MM.1S (cell line): ENCODE measurements at regions not wholly inside any gene's neighbourhood (a gene's known extent, or its start where the extent isn't known, plus 50 kb on each side); places are given as distances from the start of the nearest gene placed in this dataset.

Experiments used
- DNase-seq: peaks from one replicate; pipeline ENCODE4 v3.0.0-alpha.2; 2015
- H2AFZ ChIP-seq: fragments of 300-600 bp; sonication (generic); 2 replicates; pipeline ENCODE4 v1.6.0; 2016; ENCODE audit warnings: antibody characterized with exemption, low read length
- H3F3A ChIP-seq: fragments of 300-600 bp; sonication (generic); 2 replicates; pipeline ENCODE4 v1.6.1; 2016; ENCODE audit warnings: mild to moderate bottlenecking, antibody characterized with exemption, low read length, moderate library complexity, mixed read lengths; ENCODE audit not compliant: insufficient read depth
- H3K27ac ChIP-seq: fragments of 300-600 bp; sonication (generic); 2 replicates; pipeline ENCODE4 v1.5.1; 2016; ENCODE audit warnings: mild to moderate bottlenecking, low read length
- H3K27me3 ChIP-seq: fragments of 300-600 bp; sonication (generic); replicated peaks from 2 replicates; pipeline ENCODE4 v1.6.0; 2016; ENCODE audit warnings: low read length; ENCODE audit not compliant: insufficient read depth
- H3K36me3 ChIP-seq: fragments of 300-600 bp; sonication (generic); replicated peaks from 2 replicates; pipeline ENCODE4 v1.6.1; 2016; ENCODE audit warnings: mild to moderate bottlenecking, low read length, mixed read lengths; ENCODE audit not compliant: insufficient read depth
- H3K4me1 ChIP-seq: fragments of 300-600 bp; sonication (generic); 2 replicates; pipeline ENCODE4 v1.6.1; 2016; ENCODE audit warnings: low read length, mixed read lengths
- H3K4me2 ChIP-seq: fragments of 300-600 bp; sonication (generic); 2 replicates; pipeline ENCODE4 v1.6.0; 2016; ENCODE audit warnings: low read depth, low read length
- H3K4me3 ChIP-seq: fragments of 300-600 bp; sonication (generic); 2 replicates; pipeline ENCODE4 v1.5.1; 2016; ENCODE audit warnings: low read length, mixed read lengths
- H3K79me2 ChIP-seq: fragments of 300-600 bp; sonication (generic); 2 replicates; pipeline ENCODE4 v1.6.1; 2016; ENCODE audit warnings: mixed run types, low read length, mixed read lengths
- H3K9ac ChIP-seq: fragments of 300-600 bp; sonication (generic); 2 replicates; pipeline ENCODE4 v1.6.1; 2016; ENCODE audit warnings: low read length, mixed read lengths
- H3K9me2 ChIP-seq: fragments of 300-600 bp; sonication (generic); replicated peaks from 2 replicates; pipeline ENCODE4 v1.6.1; 2016; ENCODE audit warnings: mild to moderate bottlenecking, low read length, mixed read lengths; ENCODE audit not compliant: insufficient read depth
- H3K9me3 ChIP-seq: fragments of 300-600 bp; sonication (generic); replicated peaks from 2 replicates; pipeline ENCODE4 v1.6.1; 2016; ENCODE audit warnings: mild to moderate bottlenecking, low read length, mixed read lengths; ENCODE audit not compliant: insufficient read depth
- H4K20me1 ChIP-seq: fragments of 300-600 bp; sonication (generic); 2 replicates; pipeline ENCODE4 v1.6.1; 2016; ENCODE audit warnings: mild to moderate bottlenecking, low read length, moderate library complexity, mixed read lengths; ENCODE audit not compliant: insufficient read depth
- EZH2 ChIP-seq: fragments of 300-600 bp; sonication (generic); optimal IDR thresholded peaks from 2 replicates; pipeline ENCODE3; 2017; ENCODE audit warnings: low read depth, mild to moderate bottlenecking, antibody characterized with exemption, low read length, mixed read lengths
- EZH2phosphoT487 ChIP-seq: fragments of 300-600 bp; sonication (generic); IDR thresholded peaks from 2 replicates; pipeline ENCODE4 v1.6.1; 2018; ENCODE audit warnings: antibody characterized with exemption, low read length
- TF ChIP-seq, protein P1 (sequence below): fragments of 300-600 bp; sonication (generic); IDR thresholded peaks from 2 replicates; pipeline ENCODE4 v1.5.1; 2016; ENCODE audit warnings: antibody characterized with exemption, low read length, mixed read lengths

DNA sequence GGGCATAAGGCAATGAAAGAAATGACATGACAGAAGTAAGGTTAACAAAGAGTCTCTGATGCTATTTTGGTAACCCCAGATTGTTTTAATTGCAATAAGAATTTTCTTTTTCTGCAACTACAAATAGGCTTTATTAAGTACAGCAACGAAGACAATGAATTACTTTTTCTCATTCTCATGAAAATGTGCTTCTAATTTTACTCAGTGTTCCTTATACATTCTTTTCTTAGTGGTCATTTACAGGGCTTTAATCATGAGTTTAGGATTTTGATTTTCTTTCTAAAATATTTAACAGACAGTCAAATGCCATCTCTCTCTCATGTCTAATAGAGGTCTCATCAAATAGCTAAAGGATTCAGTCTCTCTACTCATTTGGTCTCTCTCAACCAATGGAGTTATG, 452.1 kb downstream of the RAP2B start:
- no peaks in the 10 kb centered on the region for H3K36me3 ChIP-seq
- no peaks in the 10 kb centered on the region for H3F3A ChIP-seq
- H3K9me2 ChIP-seq, result no peaks in the 10 kb centered on the region
- H3K4me3 ChIP-seq, result no peak overlapping the region
- no peaks in the 10 kb centered on the region for H3K4me1 ChIP-seq
- H3K27ac ChIP-seq, result no peak overlapping the region
- H3K9me3 ChIP-seq, result no peaks in the 10 kb centered on the region
- no peaks in the 10 kb centered on the region for H4K20me1 ChIP-seq
- DNase-seq, result no peak
- H3K79me2 ChIP-seq, result no peaks in the 10 kb centered on the region
- no peak overlapping the region for H2AFZ ChIP-seq
- H3K27me3 ChIP-seq, result no peaks in the 10 kb centered on the region
- TF ChIP-seq, protein P1, sequence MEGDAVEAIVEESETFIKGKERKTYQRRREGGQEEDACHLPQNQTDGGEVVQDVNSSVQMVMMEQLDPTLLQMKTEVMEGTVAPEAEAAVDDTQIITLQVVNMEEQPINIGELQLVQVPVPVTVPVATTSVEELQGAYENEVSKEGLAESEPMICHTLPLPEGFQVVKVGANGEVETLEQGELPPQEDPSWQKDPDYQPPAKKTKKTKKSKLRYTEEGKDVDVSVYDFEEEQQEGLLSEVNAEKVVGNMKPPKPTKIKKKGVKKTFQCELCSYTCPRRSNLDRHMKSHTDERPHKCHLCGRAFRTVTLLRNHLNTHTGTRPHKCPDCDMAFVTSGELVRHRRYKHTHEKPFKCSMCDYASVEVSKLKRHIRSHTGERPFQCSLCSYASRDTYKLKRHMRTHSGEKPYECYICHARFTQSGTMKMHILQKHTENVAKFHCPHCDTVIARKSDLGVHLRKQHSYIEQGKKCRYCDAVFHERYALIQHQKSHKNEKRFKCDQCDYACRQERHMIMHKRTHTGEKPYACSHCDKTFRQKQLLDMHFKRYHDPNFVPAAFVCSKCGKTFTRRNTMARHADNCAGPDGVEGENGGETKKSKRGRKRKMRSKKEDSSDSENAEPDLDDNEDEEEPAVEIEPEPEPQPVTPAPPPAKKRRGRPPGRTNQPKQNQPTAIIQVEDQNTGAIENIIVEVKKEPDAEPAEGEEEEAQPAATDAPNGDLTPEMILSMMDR, result no peak
- TF ChIP-seq EZH2, result no peak
- TF ChIP-seq EZH2phosphoT487, result no peak
- H3K9ac ChIP-seq, result no peak overlapping the region
- no peak overlapping the region for H3K4me2 ChIP-seq

- Histone ChIP-seq H3K9me2 (no peaks in the 10 kb centered on the region), H3K4me2 (no peak overlapping the region), H3K36me3 (no peaks in the 10 kb centered on the region), H3K27ac (no peak overlapping the region), H3K4me3 (no peak overlapping the region), H3K79me2 (no peaks in the 10 kb centered on the region), H4K20me1 (no peaks in the 10 kb centered on the region), H3F3A (no peaks in the 10 kb centered on the region), H3K9ac (no peak overlapping the region), H3K4me1 (no peaks in the 10 kb centered on the region), H2AFZ (no peak overlapping the region), H3K9me3 (no peaks in the 10 kb centered on the region), H3K27me3 (no peaks in the 10 kb centered on the region)
- TF ChIP-seq EZH2phosphoT487 (no peak), EZH2 (no peak)
- TF ChIP-seq, protein P1, result no peak
- DNase-seq, result no peak
Measured at GRCh38 chr3:153614563-153614962, 452.5 kb downstream of the RAP2B start.

- Histone ChIP-seq H3K36me3 (no peaks in the 10 kb centered on the region), H3F3A (no peaks in the 10 kb centered on the region), H3K9me2 (no peaks in the 10 kb centered on the region), H3K4me3 (no peak overlapping the region), H3K27ac (no peak overlapping the region), H3K27me3 (no peaks in the 10 kb centered on the region), H3K9ac (no peak overlapping the region), H3K9me3 (no peaks in the 10 kb centered on the region), H3K4me1 (peaks cover 6% of the 10 kb centered on the region; the same call in 1 of the 2 replicates), H3K4me2 (no peak overlapping the region), H3K79me2 (no peaks in the 10 kb centered on the region), H4K20me1 (no peaks in the 10 kb centered on the region), H2AFZ (no peak overlapping the region)
- TF ChIP-seq EZH2 (no peak), EZH2phosphoT487 (no peak)
- TF ChIP-seq, protein P1, result no peak
- no peak for DNase-seq
Measured at GRCh38 chr3:153615863-153616262, 453.8 kb downstream of the RAP2B start.
